IMR-90 (cell line): ENCODE measurements at regions not wholly inside any gene's neighbourhood (a gene's known extent, or its start where the extent isn't known, plus 50 kb on each side); places are given as distances from the start of the nearest gene placed in this dataset.

ENCODE experiments used
- ATAC-seq: fragments of 200-7000 bp; cut with Tn5 transposase; 2 replicates; pipeline ENCODE4 v1.9.1; 2020; ENCODE audit warnings: low read depth, mild to moderate bottlenecking, moderate library complexity
- BruUV-seq: library from RNA; stranded (reverse); fragments of 400-500 nt; replicated peaks from 2 replicates; lab custom pipeline; 2021; lab: Mats Ljungman, UMichigan
- CTCF ChIA-PET: fragments of 300-600 bp; formaldehyde crosslinking; extraction: SDS; loops from one replicate; lab custom pipeline; 2021; ENCODE audit warnings: antibody characterized with exemption; lab: Yijun Ruan, JAX
- POLR2A ChIA-PET: fragments of 300-600 bp; sonication (Branson Sonifier 250); formaldehyde crosslinking; loops from one replicate; lab custom pipeline; 2022; ENCODE audit warnings: antibody characterized with exemption; ENCODE audit not compliant: unreplicated experiment; lab: Charles Lee
- DNase-seq: peaks from one replicate; pipeline ENCODE4 v3.0.0; 2013
- H2AFZ ChIP-seq: replicated peaks from 2 replicates; pipeline ENCODE3; 2013; ENCODE audit warnings: low read length, mild to moderate bottlenecking; ENCODE audit not compliant: poor library complexity
- H2AK5ac ChIP-seq: 2 replicates; pipeline ENCODE4 v1.6.1; 2013; ENCODE audit warnings: low read depth, low read length, inconsistent platforms
- H2AK9ac ChIP-seq: replicated peaks from 2 replicates; pipeline ENCODE3; 2013; ENCODE audit warnings: mild to moderate bottlenecking, low read depth, low read length, moderate library complexity; ENCODE audit not compliant: poor library complexity
- H2BK120ac ChIP-seq: 2 replicates; pipeline ENCODE4 v1.6.1; 2013; ENCODE audit warnings: low read depth, low read length, inconsistent platforms
- H2BK15ac ChIP-seq: 3 replicates; pipeline ENCODE4 v1.6.1; 2013; ENCODE audit warnings: low read depth, low read length, inconsistent platforms
- H2BK20ac ChIP-seq: 2 replicates; pipeline ENCODE4 v1.6.1; 2013; ENCODE audit warnings: low read depth, mild to moderate bottlenecking, inconsistent platforms, low read length, moderate library complexity
- H2BK5ac ChIP-seq: 2 replicates; pipeline ENCODE4 v1.6.1; 2013; ENCODE audit warnings: mild to moderate bottlenecking, low read depth, low read length, inconsistent platforms; ENCODE audit not compliant: poor library complexity, severe bottlenecking
- H3K14ac ChIP-seq: replicated peaks from 2 replicates; pipeline ENCODE4 v1.6.1; 2013; ENCODE audit warnings: low read depth, low read length, inconsistent platforms
- H3K18ac ChIP-seq: 2 replicates; pipeline ENCODE4 v1.6.1; 2013; ENCODE audit warnings: low read depth, low read length, control low read depth
- H3K23ac ChIP-seq: 2 replicates; pipeline ENCODE4 v1.6.1; 2013; ENCODE audit warnings: low read depth, low read length, inconsistent platforms
- H3K27ac ChIP-seq: 2 replicates; pipeline ENCODE4 v1.5.1; 2013; ENCODE audit warnings: mild to moderate bottlenecking, control low read depth, low read length; ENCODE audit not compliant: insufficient read depth
- H3K27me3 ChIP-seq: 2 replicates; pipeline ENCODE4 v1.6.1; 2013; ENCODE audit warnings: low read length; ENCODE audit not compliant: control insufficient read depth, insufficient read depth
- H3K36me3 ChIP-seq: 2 replicates; pipeline ENCODE4 v1.6.1; 2013; ENCODE audit warnings: low read length, mixed read lengths; ENCODE audit not compliant: control insufficient read depth, insufficient read depth
- H3K4ac ChIP-seq: 2 replicates; pipeline ENCODE4 v1.6.1; 2013; ENCODE audit warnings: low read depth, low read length, inconsistent platforms
- H3K4me1 ChIP-seq: 2 replicates; pipeline ENCODE4 v1.6.1; 2013; ENCODE audit warnings: low read length, mixed read lengths; ENCODE audit not compliant: control insufficient read depth, insufficient read depth
- H3K4me2 ChIP-seq: 2 replicates; pipeline ENCODE4 v1.6.1; 2013; ENCODE audit warnings: low read depth, mild to moderate bottlenecking, control low read depth, low read length, moderate library complexity
- H3K4me3 ChIP-seq: 2 replicates; pipeline ENCODE4 v1.5.1; 2013; ENCODE audit warnings: low read depth, mild to moderate bottlenecking, control low read depth, low read length, moderate library complexity; ENCODE audit not compliant: insufficient read depth
- H3K56ac ChIP-seq: 2 replicates; pipeline ENCODE4 v1.6.1; 2013; ENCODE audit warnings: low read length, inconsistent platforms; ENCODE audit not compliant: insufficient read depth; ENCODE audit errors: extremely low read depth
- H3K79me1 ChIP-seq, 2 experiments: 2 replicates each; pipeline ENCODE4 v1.6.1; 2013; ENCODE audit warnings: low read length in 2 of 2, inconsistent platforms in 1 of 2, low read depth in 1 of 2
- H3K9ac ChIP-seq: 2 replicates; pipeline ENCODE4 v1.6.1; 2013; ENCODE audit warnings: low read depth, low read length, control low read depth
- H3K9me1 ChIP-seq: 2 replicates; pipeline ENCODE4 v1.6.1; 2013; ENCODE audit warnings: low read length, inconsistent platforms; ENCODE audit not compliant: insufficient read depth
- H3K9me3 ChIP-seq: 2 replicates; pipeline ENCODE4 v1.6.1; 2013; ENCODE audit warnings: low read length; ENCODE audit not compliant: control insufficient read depth, insufficient read depth
- H4K20me1 ChIP-seq: 2 replicates; pipeline ENCODE4 v1.6.1; 2013; ENCODE audit warnings: low read length, inconsistent platforms; ENCODE audit not compliant: insufficient read depth
- H4K5ac ChIP-seq: 2 replicates; pipeline ENCODE4 v1.6.1; 2013; ENCODE audit warnings: mild to moderate bottlenecking, low read depth, low read length, control low read depth
- H4K8ac ChIP-seq, 2 experiments: 2 replicates each; pipeline ENCODE4 v1.6.1; 2013; ENCODE audit warnings: low read depth in 2 of 2, low read length in 2 of 2, control low read depth in 1 of 2, inconsistent platforms in 1 of 2
- H4K91ac ChIP-seq: 2 replicates; pipeline ENCODE4 v1.6.1; 2013; ENCODE audit warnings: low read depth, low read length, inconsistent platforms; ENCODE audit not compliant: insufficient read depth
- CEBPB ChIP-seq: IDR thresholded peaks from 2 replicates; pipeline ENCODE4 v1.6.1; 2012; ENCODE audit warnings: low read depth, low read length, improper control_type of control experiment
- MAZ ChIP-seq: IDR thresholded peaks from 2 replicates; pipeline ENCODE4 v1.6.1; 2012; ENCODE audit warnings: low read depth, mild to moderate bottlenecking, low read length, improper control_type of control experiment, moderate library complexity, borderline replicate concordance
- WGBS, 2 experiments: methylation state at CpG; one replicate each; pipeline versions ENCODE4 v1.1.5 to v1.1.7; 2013; ENCODE audit warnings: missing lambda C conversion rate in 2 of 2; ENCODE audit not compliant: insufficient read length in 1 of 2; ENCODE audit errors: extremely low coverage in 2 of 2; 5-methylcytosine and 5-hydroxymethylcytosine counted together
- dilution Hi-C: fragments of 300-500 bp; cut with HindIII; formaldehyde crosslinking; loops from one replicate; pipeline ENCODE4 v1.14.3; 2018; ENCODE audit warnings: low sequenced_read_pairs; ENCODE audit not compliant: unreplicated experiment
- in situ Hi-C: fragments of 300-500 bp; cut with MboI; formaldehyde crosslinking; loops from 3 replicates; pipeline ENCODE4 v1.14.3; 2019; ENCODE audit warnings: low sequenced_read_pairs, inconsistent platforms, mixed read lengths
- intact Hi-C: fragments of 100-400 bp; cut with micrococcal nuclease; formaldehyde crosslinking; loops from 2 replicates; pipeline ENCODE4 v1.10.0; 2022

DNA sequence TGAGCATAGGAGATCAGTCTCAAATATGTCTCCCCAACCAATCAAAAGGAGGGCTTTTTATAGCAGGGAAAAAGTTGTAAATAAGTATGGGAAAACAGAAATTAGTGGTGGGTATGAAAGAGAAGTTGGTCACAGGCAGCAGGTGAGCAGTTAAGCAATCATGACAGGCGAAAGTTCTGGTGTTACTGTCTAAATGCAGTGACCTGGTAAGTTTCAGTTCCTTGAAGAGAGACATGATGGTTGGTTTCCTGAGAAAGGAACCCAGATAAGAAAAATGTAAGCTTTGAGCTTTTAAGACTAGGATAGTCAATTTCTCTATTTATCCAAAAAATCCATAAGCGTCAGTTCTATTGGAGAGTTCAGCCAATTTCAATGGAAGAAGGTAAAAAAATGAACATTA lies 466.2 kb upstream of the FLRT2 start:
- Histone ChIP-seq H3K9ac (no peak overlapping the region), H2BK5ac (no peak overlapping the region), H3K4me2 (no peak overlapping the region), H3K27me3 (no peaks in the 10 kb centered on the region), H3K79me1 (no peaks in the 10 kb centered on the region), H2AK9ac (no peak overlapping the region), H3K9me3 (0 out of 2 replicates have a peak, but pooled peaks cover 2% of the 10 kb centered on the region), H4K8ac (no peak overlapping the region), H3K14ac (no peak overlapping the region), H3K27ac (no peak overlapping the region), H3K4me1 (no peaks in the 10 kb centered on the region), H3K23ac (no peak overlapping the region), H4K91ac (no peak overlapping the region), H3K9me1 (no peaks in the 10 kb centered on the region), H2AK5ac (no peak overlapping the region), H2BK120ac (no peak overlapping the region), H3K18ac (no peak overlapping the region), H4K5ac (no peak overlapping the region), H2BK20ac (no peak overlapping the region), H3K4me3 (no peak overlapping the region), H3K4ac (no peak overlapping the region), H2BK15ac (no peak overlapping the region), H3K36me3 (no peaks in the 10 kb centered on the region), H4K20me1 (no peaks in the 10 kb centered on the region), H2AFZ (no peak overlapping the region), H3K56ac (no peak overlapping the region)
- TF ChIP-seq CEBPB, result no peak
- no peak for TF ChIP-seq MAZ
- ChIA-PET CTCF (no interaction called here), POLR2A (no interaction called here)
- in situ Hi-C loops (no loop called here), intact Hi-C loops (no loop called here), dilution Hi-C loops (no loop called here)
- DNase-seq (no peak), ATAC-seq (no peak)
- WGBS, 2 experiments, result 80% methylated on average over 1 of the region's 2 CpGs; no CpG with 5 or more reads in 1 of the 2 experiments
- BruUV-seq, result no TSS peak
